BE2C (cell line): ENCODE measurements at regions not wholly inside any gene's neighbourhood (a gene's known extent, or its start where the extent isn't known, plus 50 kb on each side); places are given as distances from the start of the nearest gene placed in this dataset.

Experiments used
- DNase-seq: peaks from one replicate; pipeline ENCODE4 v3.0.0-alpha.2; 2020
- H3K27me3 ChIP-seq: fragments of 250-450 bp; sonication (Bioruptor Pico); 2 replicates; pipeline ENCODE4 v1.5.1; 2020; ENCODE audit warnings: mild to moderate bottlenecking
- H3K36me3 ChIP-seq: fragments of 250-450 bp; sonication (Bioruptor Pico); 2 replicates; pipeline ENCODE4 v1.5.1; 2020; ENCODE audit warnings: mild to moderate bottlenecking
- H3K4me1 ChIP-seq: fragments of 250-450 bp; sonication (Bioruptor Pico); 2 replicates; pipeline ENCODE4 v1.5.1; 2020
- H3K4me3 ChIP-seq: 2 replicates; pipeline ENCODE4 v1.5.1; 2011; ENCODE audit warnings: low read depth, low read length
- H3K9me3 ChIP-seq: fragments of 250-450 bp; sonication (Bioruptor Pico); 2 replicates; pipeline ENCODE4 v1.5.1; 2020
- TF ChIP-seq, protein P1 (sequence below): IDR thresholded peaks from 2 replicates; pipeline ENCODE4 v1.5.1; 2012; ENCODE audit warnings: mild to moderate bottlenecking, low read depth, low read length

DNA sequence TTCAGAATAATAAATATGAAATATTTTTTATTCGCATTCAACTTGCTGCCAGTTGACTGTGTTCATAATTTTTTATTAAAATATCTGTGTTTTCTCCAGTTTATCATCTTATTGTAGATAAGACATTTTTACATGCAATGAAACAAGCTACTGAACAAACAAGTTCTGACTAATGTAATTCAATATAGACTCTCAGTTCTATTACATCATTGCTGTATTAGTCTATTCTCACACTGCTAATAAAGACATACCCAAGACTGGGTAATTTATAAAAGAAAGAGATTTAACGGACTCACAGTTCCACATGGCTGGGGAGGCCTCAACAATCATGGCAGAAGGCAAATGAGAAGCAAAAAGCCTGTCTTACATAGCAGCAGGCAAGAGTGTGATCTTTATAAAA is 1357.7 kb upstream of the CITED2 start:
- TF ChIP-seq, protein P1, sequence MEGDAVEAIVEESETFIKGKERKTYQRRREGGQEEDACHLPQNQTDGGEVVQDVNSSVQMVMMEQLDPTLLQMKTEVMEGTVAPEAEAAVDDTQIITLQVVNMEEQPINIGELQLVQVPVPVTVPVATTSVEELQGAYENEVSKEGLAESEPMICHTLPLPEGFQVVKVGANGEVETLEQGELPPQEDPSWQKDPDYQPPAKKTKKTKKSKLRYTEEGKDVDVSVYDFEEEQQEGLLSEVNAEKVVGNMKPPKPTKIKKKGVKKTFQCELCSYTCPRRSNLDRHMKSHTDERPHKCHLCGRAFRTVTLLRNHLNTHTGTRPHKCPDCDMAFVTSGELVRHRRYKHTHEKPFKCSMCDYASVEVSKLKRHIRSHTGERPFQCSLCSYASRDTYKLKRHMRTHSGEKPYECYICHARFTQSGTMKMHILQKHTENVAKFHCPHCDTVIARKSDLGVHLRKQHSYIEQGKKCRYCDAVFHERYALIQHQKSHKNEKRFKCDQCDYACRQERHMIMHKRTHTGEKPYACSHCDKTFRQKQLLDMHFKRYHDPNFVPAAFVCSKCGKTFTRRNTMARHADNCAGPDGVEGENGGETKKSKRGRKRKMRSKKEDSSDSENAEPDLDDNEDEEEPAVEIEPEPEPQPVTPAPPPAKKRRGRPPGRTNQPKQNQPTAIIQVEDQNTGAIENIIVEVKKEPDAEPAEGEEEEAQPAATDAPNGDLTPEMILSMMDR: no peak
- no peaks in the 10 kb centered on the region for H3K4me1 ChIP-seq

DNA sequence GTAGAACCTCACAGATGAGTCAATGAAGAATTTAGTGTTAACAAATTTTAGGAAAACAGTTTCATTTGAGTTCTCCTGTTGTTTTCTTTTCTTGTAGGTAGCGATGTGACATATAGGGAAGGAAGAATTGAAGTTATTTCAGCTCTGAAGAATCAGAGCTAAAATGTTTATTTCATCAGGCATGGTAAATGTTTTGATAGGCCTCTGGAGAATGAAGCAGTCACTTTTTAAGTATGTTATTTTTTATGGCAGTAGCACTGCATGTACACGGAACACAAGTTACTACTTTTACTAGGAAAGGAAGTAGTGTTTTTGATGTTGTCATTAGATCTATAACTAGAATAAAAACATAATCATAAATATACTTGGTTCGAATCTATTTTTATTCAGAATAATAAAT is 1357.3 kb upstream of the CITED2 start:
- Histone ChIP-seq H3K36me3 (no peaks in the 10 kb centered on the region), H3K27me3 (no peaks in the 10 kb centered on the region), H3K4me1 (no peaks in the 10 kb centered on the region), H3K9me3 (no peaks in the 10 kb centered on the region), H3K4me3 (no peak overlapping the region)
- no peak for DNase-seq
- TF ChIP-seq, protein P1: no peak

More for the DNA sequence above, 1357.7 kb upstream of the CITED2 start:
- DNase-seq: no peak
- H3K4me3 ChIP-seq: no peak overlapping the region
- H3K27me3 ChIP-seq: no peaks in the 10 kb centered on the region
- no peaks in the 10 kb centered on the region for H3K36me3 ChIP-seq
- no peaks in the 10 kb centered on the region for H3K9me3 ChIP-seq

DNA sequence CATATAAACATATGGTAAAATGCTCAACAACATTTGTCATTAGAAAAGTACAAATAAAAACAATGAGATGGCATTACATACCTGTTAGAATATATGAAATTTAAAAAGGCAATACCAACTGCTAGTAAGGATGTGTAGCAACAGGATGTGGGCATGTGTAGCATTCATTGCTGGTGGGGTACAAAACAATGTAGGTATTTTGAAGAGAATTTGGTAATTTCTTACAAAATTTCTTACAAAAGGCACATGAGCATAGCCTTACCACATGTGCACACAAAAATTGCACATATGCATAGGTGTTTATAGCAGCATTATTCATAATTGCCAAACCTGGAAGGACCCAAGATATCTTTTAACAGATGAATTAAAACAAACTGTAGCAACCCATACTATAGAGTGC is 1355.1 kb upstream of the CITED2 start:
- H3K4me1 ChIP-seq: no peaks in the 10 kb centered on the region
- no peak for DNase-seq

DNA sequence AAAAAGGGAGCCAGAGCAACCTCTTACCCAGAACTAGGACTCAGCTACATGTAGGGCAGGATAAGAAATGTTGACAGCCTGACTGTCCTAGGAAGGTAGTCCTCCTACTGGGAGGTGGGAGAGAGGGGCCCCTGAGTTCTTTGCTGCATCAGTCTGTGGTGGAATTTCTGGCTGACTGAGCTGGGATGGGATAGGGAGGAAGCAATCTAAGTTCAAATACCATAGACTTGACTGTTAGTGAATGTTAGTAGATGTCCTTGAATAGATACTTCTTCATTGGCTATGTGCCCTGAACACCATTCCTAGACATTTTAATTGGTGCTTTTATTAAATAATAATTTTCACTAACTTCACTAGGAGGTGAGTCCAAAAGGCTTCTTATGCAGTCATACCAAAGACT is 1343.6 kb upstream of the CITED2 start:
- no peaks in the 10 kb centered on the region for H3K9me3 ChIP-seq
- no peak overlapping the region for H3K4me3 ChIP-seq
- H3K36me3 ChIP-seq: no peaks in the 10 kb centered on the region
- no peaks in the 10 kb centered on the region for H3K27me3 ChIP-seq
- TF ChIP-seq, protein P1: no peak
- H3K4me1 ChIP-seq: no peaks in the 10 kb centered on the region
- DNase-seq: no peak

More for the DNA sequence above, 1355.1 kb upstream of the CITED2 start:
- Histone ChIP-seq H3K27me3 (no peaks in the 10 kb centered on the region), H3K4me3 (no peak overlapping the region), H3K36me3 (no peaks in the 10 kb centered on the region), H3K9me3 (no peaks in the 10 kb centered on the region)
- TF ChIP-seq, protein P1: no peak

DNA sequence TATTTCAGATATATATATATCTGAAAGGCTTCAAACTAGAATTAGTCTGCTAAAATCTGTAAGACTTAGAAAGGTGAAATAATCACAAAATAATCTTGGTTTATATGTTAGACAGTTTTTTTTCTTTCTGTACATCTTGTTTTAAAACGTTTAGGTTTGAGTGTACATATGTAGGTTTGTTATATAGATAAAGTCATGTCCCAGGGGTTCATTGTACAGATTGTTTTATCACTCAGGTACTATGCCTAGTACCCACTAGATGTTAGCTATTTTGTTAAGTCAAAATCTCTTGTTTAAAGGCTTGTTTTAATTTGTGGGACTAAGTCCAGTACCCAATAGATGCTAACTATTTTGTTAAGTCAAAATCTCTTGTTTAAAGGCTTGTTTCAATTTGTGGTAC is 1339.0 kb upstream of the CITED2 start:
- Histone ChIP-seq H3K27me3 (no peaks in the 10 kb centered on the region), H3K4me3 (no peak overlapping the region), H3K4me1 (no peaks in the 10 kb centered on the region), H3K36me3 (no peaks in the 10 kb centered on the region), H3K9me3 (no peaks in the 10 kb centered on the region)
- no peak for DNase-seq
- TF ChIP-seq, protein P1: no peak

DNA sequence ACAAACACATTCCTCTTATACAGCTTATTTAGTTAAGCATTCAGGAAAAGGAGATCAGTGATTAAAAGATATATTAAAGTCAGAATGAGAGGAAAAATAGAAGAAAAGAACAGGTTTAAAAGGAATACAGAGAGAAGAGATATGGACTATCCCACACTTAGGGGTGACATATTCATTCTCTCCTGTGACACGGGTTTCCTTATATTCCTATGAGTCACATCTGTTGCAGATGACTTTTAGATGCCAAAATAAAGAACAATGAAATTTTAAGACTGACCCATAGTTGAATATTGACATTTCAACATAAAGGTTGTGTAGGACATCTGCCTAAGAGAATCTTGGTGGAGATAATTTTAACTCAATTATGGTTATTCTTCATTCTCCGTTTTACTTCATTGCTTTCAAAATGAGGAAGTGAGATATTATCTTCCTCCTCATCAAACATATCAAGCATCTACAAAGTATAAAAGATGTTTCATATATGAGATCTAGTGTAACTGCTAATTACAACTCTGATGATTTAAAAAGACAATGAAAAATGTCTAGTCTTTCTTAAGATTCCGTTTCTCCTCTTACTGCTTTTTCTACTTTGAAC is 1336.7 kb upstream of the CITED2 start:
- Histone ChIP-seq H3K4me3 (no peak overlapping the region), H3K36me3 (no peaks in the 10 kb centered on the region), H3K9me3 (no peaks in the 10 kb centered on the region), H3K27me3 (no peaks in the 10 kb centered on the region), H3K4me1 (no peaks in the 10 kb centered on the region)
- TF ChIP-seq, protein P1: no peak
- DNase-seq: no peak
